Endothelial cell of umbilical vein (primary cell): ENCODE measurements at regions not wholly inside any gene's neighbourhood (a gene's known extent, or its start where the extent isn't known, plus 50 kb on each side); places are given as distances from the start of the nearest gene placed in this dataset.

ENCODE experiments used
- BruUV-seq: library from RNA; stranded (reverse); fragments of 400-500 nt; replicated peaks from 2 replicates; lab custom pipeline; 2021; lab: Mats Ljungman, UMichigan
- CTCF ChIA-PET: fragments of 300-600, 350-600 bp; sonication (Branson Sonifier 250); formaldehyde crosslinking; loops from one replicate; lab custom pipeline; 2021; ENCODE audit warnings: antibody characterized with exemption, inconsistent platforms; lab: Charles Lee
- POLR2A ChIA-PET: fragments of 300-600, 350-600 bp; sonication (Branson Sonifier 250); formaldehyde crosslinking; loops from one replicate; lab custom pipeline; 2021; ENCODE audit warnings: antibody characterized with exemption, inconsistent platforms; lab: Charles Lee
- DNase-seq: peaks from one replicate; pipeline ENCODE4 v3.0.0-alpha.2; 2011; ENCODE audit warnings: low read depth, low spot score
- FAIRE-seq: peaks from 2 replicates; lab custom pipeline; 2011; peaks lifted over from hg19 to GRCh38; lab: Jason Lieb, UNC
- H2AFZ ChIP-seq: 2 replicates; pipeline ENCODE4 v1.6.0; 2012; ENCODE audit warnings: low read depth, low read length, control low read depth, inconsistent platforms
- H3K27ac ChIP-seq: 2 replicates; pipeline ENCODE4 v1.5.1; 2011; ENCODE audit warnings: low read depth, mild to moderate bottlenecking, control low read depth, low read length, moderate library complexity; ENCODE audit not compliant: insufficient read depth
- H3K27me3 ChIP-seq, 2 experiments: 2 replicates each; pipeline versions ENCODE4 v1.6.0 to v1.6.1; 2011; ENCODE audit warnings: low read length in 2 of 2, mixed read lengths in 1 of 2; ENCODE audit not compliant: control insufficient read depth in 2 of 2, insufficient read depth in 2 of 2
- H3K36me3 ChIP-seq, 2 experiments: 2 replicates in 1 of 2; 3 replicates in 1 of 2; pipeline ENCODE4 v1.5.1; 2011; ENCODE audit warnings: low read length in 2 of 2, mild to moderate bottlenecking in 1 of 2, moderate library complexity in 1 of 2; ENCODE audit not compliant: control insufficient read depth in 2 of 2, insufficient read depth in 2 of 2; ENCODE audit errors: extremely low read depth in 1 of 2
- H3K4me1 ChIP-seq: 3 replicates; pipeline ENCODE4 v1.5.1; 2011; ENCODE audit warnings: mild to moderate bottlenecking, low read length; ENCODE audit not compliant: control insufficient read depth, insufficient read depth; ENCODE audit errors: extremely low read depth
- H3K4me2 ChIP-seq: 2 replicates; pipeline ENCODE4 v1.6.1; 2011; ENCODE audit warnings: low read length, control low read depth, mixed read lengths; ENCODE audit not compliant: insufficient read depth
- H3K4me3 ChIP-seq, 3 experiments: fragments of 200-600 bp in 1 of 3; sonication (generic), shearing (Covaris generic) in 1 of 3; replicated peaks in 1 of 3; 2 replicates each; pipeline ENCODE4 v1.5.1; 2011 to 2016; ENCODE audit warnings: control low read depth in 3 of 3, low read length in 3 of 3, mild to moderate bottlenecking in 2 of 3, inconsistent platforms in 1 of 3, low read depth in 1 of 3, moderate library complexity in 1 of 3; ENCODE audit not compliant: insufficient read depth in 1 of 3
- H3K79me2 ChIP-seq: 2 replicates; pipeline ENCODE4 v1.6.0; 2012; ENCODE audit warnings: low read length, inconsistent platforms; ENCODE audit not compliant: control insufficient read depth, insufficient read depth
- H3K9ac ChIP-seq: replicated peaks from 2 replicates; pipeline ENCODE3; 2011; ENCODE audit warnings: low read length, control low read depth; ENCODE audit not compliant: insufficient read depth; ENCODE audit errors: extremely low read depth
- H3K9me1 ChIP-seq: replicated peaks from 3 replicates; pipeline ENCODE4 v1.6.0; 2011; ENCODE audit warnings: mild to moderate bottlenecking, low read length; ENCODE audit not compliant: control insufficient read depth, insufficient read depth; ENCODE audit errors: extremely low read depth
- H3K9me3 ChIP-seq: replicated peaks from 2 replicates; pipeline ENCODE4 v1.5.1; 2012; ENCODE audit warnings: low read length, inconsistent platforms; ENCODE audit not compliant: control insufficient read depth, insufficient read depth
- H4K20me1 ChIP-seq: replicated peaks from 2 replicates; pipeline ENCODE3; 2011; ENCODE audit warnings: mild to moderate bottlenecking, low read length; ENCODE audit not compliant: control insufficient read depth, insufficient read depth; ENCODE audit errors: extremely low read depth
- EZH2 ChIP-seq: IDR thresholded peaks from 2 replicates; pipeline ENCODE4 v1.6.1; 2012; ENCODE audit warnings: borderline replicate concordance, low read depth, mild to moderate bottlenecking, moderate library complexity, low read length, inconsistent platforms; ENCODE audit not compliant: severe bottlenecking
- FOS ChIP-seq: IDR thresholded peaks from 2 replicates; pipeline ENCODE4 v1.6.1; 2011; ENCODE audit warnings: mild to moderate bottlenecking, low read length, moderate library complexity, borderline replicate concordance; ENCODE audit not compliant: insufficient read depth
- GATA2 ChIP-seq: IDR thresholded peaks from 2 replicates; pipeline ENCODE4 v1.7.0; 2011; ENCODE audit warnings: low read depth, mild to moderate bottlenecking, moderate library complexity, mixed read lengths, low read length; ENCODE audit not compliant: insufficient read length, insufficient read depth
- JUN ChIP-seq: IDR thresholded peaks from 2 replicates; pipeline ENCODE4 v1.6.1; 2011; ENCODE audit warnings: borderline replicate concordance, low read depth; ENCODE audit not compliant: insufficient read length, insufficient read depth
- MAX ChIP-seq: IDR thresholded peaks from 2 replicates; pipeline ENCODE4 v1.6.1; 2011; ENCODE audit not compliant: insufficient read depth, insufficient read length
- MYC ChIP-seq: IDR thresholded peaks from one replicate; pipeline ENCODE4 v1.6.1; 2011; ENCODE audit warnings: mild to moderate bottlenecking, low read depth, low read length
- POLR2A ChIP-seq: IDR thresholded peaks from 2 replicates; pipeline ENCODE4 v1.6.1; 2012; ENCODE audit warnings: low read depth, mild to moderate bottlenecking, control low read depth, low read length
- POLR2AphosphoS5 ChIP-seq: IDR thresholded peaks from 2 replicates; pipeline ENCODE4 v1.6.1; 2012; ENCODE audit warnings: low read depth, mild to moderate bottlenecking, control low read depth, low read length, moderate library complexity; ENCODE audit not compliant: insufficient read depth
- dilution Hi-C: fragments of 300-500 bp; cut with MboI; formaldehyde crosslinking; loops from one replicate; pipeline ENCODE4 v1.15.0; 2019; ENCODE audit warnings: low sequenced_read_pairs; ENCODE audit not compliant: extremely low pct_ligation_motif_present
- intact Hi-C: fragments of 100-400 bp; cut with micrococcal nuclease; formaldehyde crosslinking; loops from one replicate; pipeline ENCODE4 v1.10.0; 2022
- TF ChIP-seq, protein P1 (sequence below), 2 donors: IDR thresholded peaks; 1 replicate in 1 of 2; 2 replicates in 1 of 2; pipeline ENCODE4 v1.5.1; 2011; ENCODE audit warnings: low read length in 2 of 2, mild to moderate bottlenecking in 2 of 2, moderate library complexity in 2 of 2, control low read depth in 1 of 2, inconsistent platforms in 1 of 2, low read depth in 1 of 2; ENCODE audit not compliant: insufficient read depth in 1 of 2; ENCODE audit errors: extremely low read depth in 1 of 2

GRCh38 chr13:73201626-73202025 lies 142.8 kb downstream of the KLF5 start:
- dilution Hi-C loops: no loop called here
- H3K4me1 ChIP-seq: no peaks in the 10 kb centered on the region
- no peaks in the 10 kb centered on the region for H3K79me2 ChIP-seq
- ChIA-PET CTCF (interaction anchor here (1.1 kb wide), 1 partner anchor 10 kb away, joined by 4 read pairs; no protein-coding TSS in a partner anchor), POLR2A (no interaction called here)
- H3K36me3 ChIP-seq: no peaks in the 10 kb centered on the region
- H3K27ac ChIP-seq: no peak overlapping the region
- H3K9me1 ChIP-seq: no peaks in the 10 kb centered on the region
- TF ChIP-seq POLR2A (no peak), FOS (no peak), POLR2AphosphoS5 (no peak), GATA2 (no peak), MYC (no peak), MAX (no peak), JUN (no peak), EZH2 (no peak)
- TF ChIP-seq, protein P1, sequence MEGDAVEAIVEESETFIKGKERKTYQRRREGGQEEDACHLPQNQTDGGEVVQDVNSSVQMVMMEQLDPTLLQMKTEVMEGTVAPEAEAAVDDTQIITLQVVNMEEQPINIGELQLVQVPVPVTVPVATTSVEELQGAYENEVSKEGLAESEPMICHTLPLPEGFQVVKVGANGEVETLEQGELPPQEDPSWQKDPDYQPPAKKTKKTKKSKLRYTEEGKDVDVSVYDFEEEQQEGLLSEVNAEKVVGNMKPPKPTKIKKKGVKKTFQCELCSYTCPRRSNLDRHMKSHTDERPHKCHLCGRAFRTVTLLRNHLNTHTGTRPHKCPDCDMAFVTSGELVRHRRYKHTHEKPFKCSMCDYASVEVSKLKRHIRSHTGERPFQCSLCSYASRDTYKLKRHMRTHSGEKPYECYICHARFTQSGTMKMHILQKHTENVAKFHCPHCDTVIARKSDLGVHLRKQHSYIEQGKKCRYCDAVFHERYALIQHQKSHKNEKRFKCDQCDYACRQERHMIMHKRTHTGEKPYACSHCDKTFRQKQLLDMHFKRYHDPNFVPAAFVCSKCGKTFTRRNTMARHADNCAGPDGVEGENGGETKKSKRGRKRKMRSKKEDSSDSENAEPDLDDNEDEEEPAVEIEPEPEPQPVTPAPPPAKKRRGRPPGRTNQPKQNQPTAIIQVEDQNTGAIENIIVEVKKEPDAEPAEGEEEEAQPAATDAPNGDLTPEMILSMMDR (IDR thresholded peaks at IDR 0.05; ENCODE audit: extremely low read depth in 1 of 2, insufficient read depth in 1 of 2, low read depth in 1 of 2, low read length in 2 of 2): no peak
- no TSS peak for BruUV-seq
- no peaks in the 10 kb centered on the region for H4K20me1 ChIP-seq
- H3K9ac ChIP-seq: no peak overlapping the region
- DNase-seq: no peak
- H3K4me2 ChIP-seq: no peak overlapping the region
- no peak overlapping the region for H2AFZ ChIP-seq
- FAIRE-seq: no peak
- H3K27me3 ChIP-seq: no peaks in the 10 kb centered on the region
- H3K9me3 ChIP-seq: no peaks in the 10 kb centered on the region
- intact Hi-C loops: no loop called here
- no peak overlapping the region for H3K4me3 ChIP-seq
